Lower lobe of right lung (tissue), 2 donors: ENCODE measurements at regions not wholly inside any gene's neighbourhood (a gene's known extent, or its start where the extent isn't known, plus 50 kb on each side); places are given as distances from the start of the nearest gene placed in this dataset.
A peak's percentile ranks its signal among the peaks of the same experiment; 100 is the strongest.

Source experiments
- ATAC-seq, 2 donors: fragments of 200-7000 bp; cut with Tn5 transposase; one replicate each; pipeline ENCODE4 v1.9.1; 2020 to 2022; ENCODE audit warnings: mild to moderate bottlenecking in 2 of 2, moderate library complexity in 2 of 2
- DNase-seq: peaks from one replicate; pipeline ENCODE4 v3.0.0-alpha.2; 2020
- H3K27ac ChIP-seq: fragments of 200-600 bp; one replicate; pipeline ENCODE4 v1.8.0; 2022
- H3K27me3 ChIP-seq: fragments of 200-600 bp; one replicate; pipeline ENCODE4 v1.8.0; 2022; ENCODE audit warnings: low read depth
- H3K36me3 ChIP-seq: fragments of 200-600 bp; one replicate; pipeline ENCODE4 v1.8.0; 2022; ENCODE audit warnings: mild to moderate bottlenecking
- H3K4me1 ChIP-seq: fragments of 200-600 bp; one replicate; pipeline ENCODE4 v1.8.0; 2022
- H3K4me3 ChIP-seq: fragments of 200-600 bp; one replicate; pipeline ENCODE4 v1.8.0; 2022; ENCODE audit warnings: mild to moderate bottlenecking
- H3K9me3 ChIP-seq: fragments of 200-600 bp; one replicate; pipeline ENCODE4 v1.8.0; 2022
- intact Hi-C: fragments of 100-400 bp; cut with DNase I; formaldehyde crosslinking; loops from one replicate; pipeline ENCODE4 v1.11.0; 2022
- TF ChIP-seq, protein P1 (sequence below): fragments of 200-600 bp; IDR thresholded peaks from one replicate; pipeline ENCODE4 v1.8.0; 2022; ENCODE audit warnings: antibody characterized with exemption, mild to moderate bottlenecking
- donor health status: DM: no; HTN: yes; CAD: no; lungs with severe emphysema.

DNA sequence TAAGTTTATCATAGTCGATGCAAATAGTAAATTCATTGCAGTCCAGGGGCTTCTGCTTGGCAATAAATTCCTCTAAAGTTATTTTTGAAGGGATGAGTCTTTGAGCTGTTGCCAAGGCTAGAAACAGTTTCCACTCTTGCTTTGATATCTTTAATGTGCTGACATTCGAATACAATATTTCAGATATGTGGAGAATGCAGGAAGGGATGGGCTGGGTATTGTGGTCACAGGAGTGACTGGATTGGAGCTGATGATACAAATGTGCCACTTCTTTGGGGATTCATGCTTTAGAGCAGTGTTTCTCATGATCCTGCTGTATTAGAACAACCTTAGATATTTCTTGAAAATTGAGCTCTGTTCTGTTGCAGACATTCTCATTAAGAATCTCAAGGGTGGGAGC, 139.0 kb downstream of the PRDM13 start:
- ATAC-seq = peak in 1 of 2 donors; percentile 21
- no peak overlapping the region for H3K27ac ChIP-seq
- DNase-seq = no peak
- H3K27me3 ChIP-seq = peaks cover 5% of the 10 kb centered on the region
- no peaks in the 10 kb centered on the region for H3K36me3 ChIP-seq
- H3K4me1 ChIP-seq = peaks cover 4% of the 10 kb centered on the region
- TF ChIP-seq, protein P1, sequence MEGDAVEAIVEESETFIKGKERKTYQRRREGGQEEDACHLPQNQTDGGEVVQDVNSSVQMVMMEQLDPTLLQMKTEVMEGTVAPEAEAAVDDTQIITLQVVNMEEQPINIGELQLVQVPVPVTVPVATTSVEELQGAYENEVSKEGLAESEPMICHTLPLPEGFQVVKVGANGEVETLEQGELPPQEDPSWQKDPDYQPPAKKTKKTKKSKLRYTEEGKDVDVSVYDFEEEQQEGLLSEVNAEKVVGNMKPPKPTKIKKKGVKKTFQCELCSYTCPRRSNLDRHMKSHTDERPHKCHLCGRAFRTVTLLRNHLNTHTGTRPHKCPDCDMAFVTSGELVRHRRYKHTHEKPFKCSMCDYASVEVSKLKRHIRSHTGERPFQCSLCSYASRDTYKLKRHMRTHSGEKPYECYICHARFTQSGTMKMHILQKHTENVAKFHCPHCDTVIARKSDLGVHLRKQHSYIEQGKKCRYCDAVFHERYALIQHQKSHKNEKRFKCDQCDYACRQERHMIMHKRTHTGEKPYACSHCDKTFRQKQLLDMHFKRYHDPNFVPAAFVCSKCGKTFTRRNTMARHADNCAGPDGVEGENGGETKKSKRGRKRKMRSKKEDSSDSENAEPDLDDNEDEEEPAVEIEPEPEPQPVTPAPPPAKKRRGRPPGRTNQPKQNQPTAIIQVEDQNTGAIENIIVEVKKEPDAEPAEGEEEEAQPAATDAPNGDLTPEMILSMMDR = no peak
- no peaks in the 10 kb centered on the region for H3K9me3 ChIP-seq
- H3K4me3 ChIP-seq = no peak overlapping the region
- intact Hi-C loops = no loop called here

DNA sequence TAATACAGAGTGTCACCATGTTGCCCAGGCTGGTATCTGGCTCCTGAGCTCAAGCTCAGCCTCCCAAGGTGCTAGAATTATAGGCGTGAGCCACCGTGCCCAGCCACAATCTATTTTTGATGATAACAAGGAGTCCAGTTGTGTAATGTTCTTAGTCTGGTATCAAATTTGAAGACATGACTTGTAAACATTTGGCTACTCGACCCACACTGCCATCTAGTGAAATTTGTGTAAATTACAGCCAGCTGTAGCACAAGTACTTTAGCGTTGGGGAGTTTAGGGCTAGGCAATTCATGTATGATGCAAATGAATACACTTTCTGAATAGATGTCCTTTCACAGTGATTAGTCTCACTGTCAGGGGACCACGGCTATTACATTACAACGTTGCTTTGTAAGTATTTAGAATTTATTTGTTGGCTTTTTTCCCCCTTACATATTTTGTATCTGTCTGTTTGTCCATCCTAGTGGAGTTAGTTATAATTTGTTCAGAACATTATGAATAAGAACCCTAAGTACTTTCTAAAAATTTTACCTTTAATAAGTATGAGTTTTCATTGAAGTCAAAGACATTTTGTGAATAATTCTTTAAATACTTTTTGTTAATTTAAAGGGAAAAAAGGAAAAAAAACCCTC, 139.7 kb downstream of the PRDM13 start:
- Histone ChIP-seq H3K36me3 (no peaks in the 10 kb centered on the region), H3K27ac (no peak overlapping the region), H3K4me1 (peaks cover 4% of the 10 kb centered on the region), H3K4me3 (no peak overlapping the region), H3K27me3 (peaks cover 5% of the 10 kb centered on the region), H3K9me3 (no peaks in the 10 kb centered on the region)
- ATAC-seq (peak; percentile 85 to 92), DNase-seq (no peak)
- TF ChIP-seq, protein P1 = peak; percentile 86
- intact Hi-C loops = no loop called here

GRCh38 chr6:99761711-99762110, 155.1 kb downstream of the PRDM13 start:
- ATAC-seq = no peak
- Histone ChIP-seq H3K4me1 (no peaks in the 10 kb centered on the region), H3K27ac (no peak overlapping the region), H3K36me3 (no peaks in the 10 kb centered on the region), H3K9me3 (no peaks in the 10 kb centered on the region), H3K27me3 (no peaks in the 10 kb centered on the region), H3K4me3 (no peak overlapping the region)
- DNase-seq = no peak
- intact Hi-C loops = no loop called here
- TF ChIP-seq, protein P1 = no peak

- no peaks in the 10 kb centered on the region for H3K9me3 ChIP-seq
- H3K27me3 ChIP-seq = no peaks in the 10 kb centered on the region
- intact Hi-C loops = no loop called here
- no peak for DNase-seq
- no peak for ATAC-seq
- no peak overlapping the region for H3K4me3 ChIP-seq
- no peak overlapping the region for H3K27ac ChIP-seq
- TF ChIP-seq, protein P1 = no peak
- no peaks in the 10 kb centered on the region for H3K4me1 ChIP-seq
- H3K36me3 ChIP-seq = no peaks in the 10 kb centered on the region
Measured at GRCh38 chr6:99768166-99768565, 161.5 kb downstream of the PRDM13 start.

GRCh38 chr6:99779631-99780555, 173.3 kb downstream of the PRDM13 start:
- no peak for DNase-seq

More at GRCh38 chr6:99779631-99780555, 173.3 kb downstream of the PRDM13 start:
- Histone ChIP-seq H3K9me3 (no peaks in the 10 kb centered on the region), H3K27me3 (peaks cover 4% of the 10 kb centered on the region), H3K4me1 (no peaks in the 10 kb centered on the region), H3K36me3 (no peaks in the 10 kb centered on the region), H3K4me3 (no peak overlapping the region), H3K27ac (no peak overlapping the region)
- TF ChIP-seq, protein P1 = no peak
- ATAC-seq = peak in 1 of 2 donors; percentile 32
- intact Hi-C loops = no loop called here
